ENCODE measurements at regions not wholly inside any gene's neighbourhood (a gene's known extent, or its start where the extent isn't known, plus 50 kb on each side); places are given as distances from the start of the nearest gene placed in this dataset.

DNA sequence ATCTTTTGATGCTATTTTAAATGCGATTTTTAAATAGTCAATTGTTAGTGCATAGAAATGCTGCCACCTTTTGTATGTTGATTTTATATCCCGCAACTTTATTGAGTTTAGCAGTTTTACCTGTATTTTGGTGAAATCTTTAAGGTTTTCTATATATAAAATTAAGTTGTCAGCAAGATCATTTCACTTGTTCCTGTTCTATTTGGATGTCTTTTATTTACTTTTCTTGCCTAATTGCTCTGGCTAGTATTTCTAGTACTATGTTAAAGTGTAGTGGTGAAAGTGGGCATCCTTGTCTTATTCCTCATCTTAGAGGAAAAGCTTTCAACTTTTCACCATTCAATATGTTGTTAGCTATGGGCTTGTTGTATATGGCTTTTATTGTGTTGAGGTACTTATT lies 813.3 kb upstream of the CELF2 start:
- Histone ChIP-seq H2AFZ (ENCODE audit: low read length) (no peak overlapping the region), H3K27ac (ENCODE audit: low read length) (no peak overlapping the region), H3K9ac (ENCODE audit: low read length) (no peak overlapping the region), H3K4me1 (ENCODE audit: low read length) (peaks cover 28% of the 10 kb centered on the region), H3K79me2 (ENCODE audit: low read length) (no peaks in the 10 kb centered on the region), H3K36me3 (ENCODE audit: insufficient read depth, low read length) (peaks cover 12% of the 10 kb centered on the region; the same call in 1 of the 2 replicates), H4K20me1 (ENCODE audit: insufficient read depth, low read depth, low read length) (no peaks in the 10 kb centered on the region), H3K27me3 (ENCODE audit: low read length) (no peaks in the 10 kb centered on the region), H3K9me3 (ENCODE audit: low read length) (peaks cover 13% of the 10 kb centered on the region), H3K4me3 (ENCODE audit: low read length) (no peak overlapping the region), H3K9me2 (replicated peaks; ENCODE audit: insufficient read depth, low read length) (no peaks in the 10 kb centered on the region), H3K4me2 (ENCODE audit: low read depth, low read length, poor library complexity, severe bottlenecking) (no peak overlapping the region)
- no peak for DNase-seq

DNA sequence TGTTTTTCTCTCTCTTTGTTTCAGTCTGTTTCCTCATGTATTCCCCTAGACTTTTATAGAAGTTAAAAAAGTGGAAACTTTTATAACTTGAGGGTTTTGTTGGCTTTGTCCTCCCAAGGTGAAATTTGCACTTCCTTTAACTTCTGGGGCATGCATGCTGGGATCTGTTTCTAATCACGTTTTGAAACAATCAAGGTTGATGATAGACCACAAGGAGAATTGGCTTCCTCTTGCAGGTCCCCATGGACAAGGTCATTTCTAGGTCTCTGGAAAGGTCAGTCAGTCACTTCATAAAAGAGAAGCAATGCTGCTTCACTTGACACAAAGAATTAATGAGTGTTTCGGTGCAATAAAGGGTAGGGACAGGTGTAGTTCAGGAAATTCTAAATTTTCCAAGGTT lies 811.8 kb upstream of the CELF2 start:
- Histone ChIP-seq H4K20me1 (ENCODE audit: insufficient read depth, low read depth, low read length) (no peaks in the 10 kb centered on the region), H3K9ac (ENCODE audit: low read length) (no peak overlapping the region), H3K9me2 (replicated peaks; ENCODE audit: insufficient read depth, low read length) (no peaks in the 10 kb centered on the region), H3K9me3 (ENCODE audit: low read length) (peaks cover 13% of the 10 kb centered on the region), H2AFZ (ENCODE audit: low read length) (no peak overlapping the region), H3K79me2 (ENCODE audit: low read length) (no peaks in the 10 kb centered on the region), H3K4me2 (ENCODE audit: low read depth, low read length, poor library complexity, severe bottlenecking) (no peak overlapping the region), H3K27me3 (ENCODE audit: low read length) (no peaks in the 10 kb centered on the region), H3K36me3 (ENCODE audit: insufficient read depth, low read length) (peaks cover 12% of the 10 kb centered on the region; the same call in 1 of the 2 replicates), H3K27ac (ENCODE audit: low read length) (no peak overlapping the region), H3K4me1 (ENCODE audit: low read length) (peaks cover 41% of the 10 kb centered on the region), H3K4me3 (ENCODE audit: low read length) (no peak overlapping the region)
- no peak for DNase-seq

DNA sequence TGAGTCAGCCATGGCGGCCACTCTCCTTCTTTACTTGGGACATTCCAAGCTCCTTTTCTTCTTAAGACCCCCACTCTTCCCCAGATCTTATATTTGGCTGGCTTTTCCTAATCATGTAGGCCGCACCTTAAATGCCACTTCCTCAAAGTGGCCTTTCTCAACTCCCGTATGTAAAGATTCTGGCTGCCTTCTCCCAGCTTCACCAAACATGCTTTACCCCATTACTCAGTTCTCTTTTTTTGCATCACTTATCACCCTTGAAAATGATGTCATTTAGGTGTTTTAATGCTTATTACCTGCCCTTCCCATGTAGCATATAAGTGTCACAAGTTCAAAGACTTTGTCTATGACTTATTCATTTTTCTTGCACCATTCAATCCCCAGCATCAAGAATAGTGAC lies 810.1 kb upstream of the CELF2 start:
- H3K9me3 ChIP-seq (ENCODE audit: low read length), result peaks cover 13% of the 10 kb centered on the region
- no peaks in the 10 kb centered on the region for H3K9me2 ChIP-seq (replicated peaks; ENCODE audit: insufficient read depth, low read length)
- no peak overlapping the region for H2AFZ ChIP-seq (ENCODE audit: low read length)
- peak overlapping the region; percentile 52 for H3K4me2 ChIP-seq (ENCODE audit: low read depth, low read length, poor library complexity, severe bottlenecking)
- no peaks in the 10 kb centered on the region for H4K20me1 ChIP-seq (ENCODE audit: insufficient read depth, low read depth, low read length)
- peak overlapping the region; percentile 99 for H3K27ac ChIP-seq (ENCODE audit: low read length)
- no peak overlapping the region for H3K9ac ChIP-seq (ENCODE audit: low read length)
- DNase-seq, result peak; percentile 53
- H3K27me3 ChIP-seq (ENCODE audit: low read length), result no peaks in the 10 kb centered on the region
- H3K4me1 ChIP-seq (ENCODE audit: low read length), result peaks cover 52% of the 10 kb centered on the region
- peaks cover 10% of the 10 kb centered on the region; the same call in 1 of the 2 replicates for H3K36me3 ChIP-seq (ENCODE audit: insufficient read depth, low read length)
- no peaks in the 10 kb centered on the region for H3K79me2 ChIP-seq (ENCODE audit: low read length)
- no peak overlapping the region for H3K4me3 ChIP-seq (ENCODE audit: low read length)

DNA sequence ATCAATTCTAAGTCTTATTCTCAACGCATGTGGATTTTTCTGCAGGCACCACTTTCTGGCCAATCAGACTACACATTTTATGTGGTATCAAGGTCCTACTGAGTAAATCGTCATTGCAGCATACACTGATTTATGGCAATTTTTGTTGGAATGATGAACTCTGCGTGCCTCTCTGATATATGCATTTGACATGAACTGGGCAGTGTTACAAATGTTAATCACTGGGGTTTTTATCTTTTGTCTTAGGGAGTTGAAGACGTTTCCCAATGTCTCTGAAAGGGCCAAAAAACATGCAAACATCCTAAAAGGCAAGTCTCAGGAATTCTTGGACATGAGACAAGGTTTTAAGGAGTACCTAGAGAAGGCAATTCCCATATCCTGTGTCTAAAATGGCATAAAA lies 809.5 kb upstream of the CELF2 start:
- Histone ChIP-seq H3K9me3 (ENCODE audit: low read length) (peaks cover 13% of the 10 kb centered on the region), H3K36me3 (ENCODE audit: insufficient read depth, low read length) (0 out of 2 replicates have a peak, but pooled peaks cover 6% of the 10 kb centered on the region), H3K4me1 (ENCODE audit: low read length) (peaks cover 59% of the 10 kb centered on the region), H3K27me3 (ENCODE audit: low read length) (no peaks in the 10 kb centered on the region), H3K4me3 (ENCODE audit: low read length) (no peak overlapping the region), H3K4me2 (ENCODE audit: low read depth, low read length, poor library complexity, severe bottlenecking) (peak overlapping the region; percentile 52), H4K20me1 (ENCODE audit: insufficient read depth, low read depth, low read length) (no peaks in the 10 kb centered on the region), H2AFZ (ENCODE audit: low read length) (no peak overlapping the region), H3K9ac (ENCODE audit: low read length) (peak overlapping the region; percentile 59), H3K9me2 (replicated peaks; ENCODE audit: insufficient read depth, low read length) (no peaks in the 10 kb centered on the region), H3K27ac (ENCODE audit: low read length) (peak overlapping the region; percentile 99), H3K79me2 (ENCODE audit: low read length) (no peaks in the 10 kb centered on the region)
- DNase-seq, result no peak

DNA sequence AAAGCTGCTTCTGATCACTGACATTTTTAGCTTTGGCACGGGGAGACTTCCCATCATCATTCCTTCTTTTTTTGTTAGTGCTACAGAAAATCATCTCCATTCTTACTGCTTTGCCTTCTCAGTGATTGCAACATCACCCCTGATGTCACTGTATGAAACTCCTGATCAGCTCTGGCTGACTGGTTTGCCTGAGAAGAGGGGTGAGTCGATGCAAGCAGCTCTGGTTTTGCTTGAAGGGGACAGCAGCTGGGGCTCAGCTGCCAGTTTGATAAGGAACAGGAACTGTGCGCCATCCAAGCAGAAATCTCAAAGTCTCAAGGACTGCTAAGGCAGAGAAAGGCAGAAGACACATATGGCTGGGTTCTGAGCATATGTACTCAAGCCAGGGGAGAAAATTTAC lies 808.5 kb upstream of the CELF2 start:
- H3K9me3 ChIP-seq (ENCODE audit: low read length), result peaks cover 9% of the 10 kb centered on the region; the same call in 1 of the 2 replicates
- peak overlapping the region; percentile 59 for H3K9ac ChIP-seq (ENCODE audit: low read length)
- peak overlapping the region; percentile 99 for H3K27ac ChIP-seq (ENCODE audit: low read length)
- H3K36me3 ChIP-seq (ENCODE audit: insufficient read depth, low read length), result 0 out of 2 replicates have a peak, but pooled peaks cover 6% of the 10 kb centered on the region
- peaks cover 68% of the 10 kb centered on the region for H3K4me1 ChIP-seq (ENCODE audit: low read length)
- H3K9me2 ChIP-seq (replicated peaks; ENCODE audit: insufficient read depth, low read length), result no peaks in the 10 kb centered on the region
- H3K27me3 ChIP-seq (ENCODE audit: low read length), result no peaks in the 10 kb centered on the region
- peak overlapping the region; percentile 52 for H3K4me2 ChIP-seq (ENCODE audit: low read depth, low read length, poor library complexity, severe bottlenecking)
- H4K20me1 ChIP-seq (ENCODE audit: insufficient read depth, low read depth, low read length), result no peaks in the 10 kb centered on the region
- H3K4me3 ChIP-seq (ENCODE audit: low read length), result peak overlapping the region; percentile 28; the same call in 1 of the 2 replicates
- peak; percentile 91 for DNase-seq
- no peak overlapping the region for H2AFZ ChIP-seq (ENCODE audit: low read length)
- H3K79me2 ChIP-seq (ENCODE audit: low read length), result no peaks in the 10 kb centered on the region

DNA sequence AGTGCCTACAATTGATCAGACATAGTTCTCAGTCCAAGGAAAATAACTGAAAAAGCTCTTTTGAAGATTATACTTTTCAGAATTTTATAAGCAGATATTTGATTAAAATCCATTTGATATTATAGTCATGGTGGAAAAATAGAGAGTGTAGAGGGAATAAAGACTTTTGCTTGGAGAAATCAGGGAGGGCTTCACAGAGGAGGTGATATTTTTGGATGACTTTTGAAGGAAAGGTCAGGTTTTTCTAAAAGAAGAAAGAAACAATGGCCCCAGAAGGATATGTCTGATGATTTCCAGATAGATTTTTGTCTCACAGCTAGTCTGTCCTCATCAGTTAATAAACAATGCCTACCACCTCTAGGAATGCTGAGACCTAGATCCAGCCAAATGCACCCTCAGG lies 806.3 kb upstream of the CELF2 start:
- Histone ChIP-seq H3K9ac (ENCODE audit: low read length) (no peak overlapping the region), H3K9me3 (ENCODE audit: low read length) (no peaks in the 10 kb centered on the region), H3K27ac (ENCODE audit: low read length) (peak overlapping the region; percentile 74), H4K20me1 (ENCODE audit: insufficient read depth, low read depth, low read length) (no peaks in the 10 kb centered on the region), H3K79me2 (ENCODE audit: low read length) (no peaks in the 10 kb centered on the region), H3K27me3 (ENCODE audit: low read length) (no peaks in the 10 kb centered on the region), H3K4me3 (ENCODE audit: low read length) (no peak overlapping the region), H2AFZ (ENCODE audit: low read length) (no peak overlapping the region), H3K9me2 (replicated peaks; ENCODE audit: insufficient read depth, low read length) (no peaks in the 10 kb centered on the region), H3K36me3 (ENCODE audit: insufficient read depth, low read length) (no peaks in the 10 kb centered on the region), H3K4me1 (ENCODE audit: low read length) (peaks cover 85% of the 10 kb centered on the region), H3K4me2 (ENCODE audit: low read depth, low read length, poor library complexity, severe bottlenecking) (no peak overlapping the region)
- no peak for DNase-seq

DNA sequence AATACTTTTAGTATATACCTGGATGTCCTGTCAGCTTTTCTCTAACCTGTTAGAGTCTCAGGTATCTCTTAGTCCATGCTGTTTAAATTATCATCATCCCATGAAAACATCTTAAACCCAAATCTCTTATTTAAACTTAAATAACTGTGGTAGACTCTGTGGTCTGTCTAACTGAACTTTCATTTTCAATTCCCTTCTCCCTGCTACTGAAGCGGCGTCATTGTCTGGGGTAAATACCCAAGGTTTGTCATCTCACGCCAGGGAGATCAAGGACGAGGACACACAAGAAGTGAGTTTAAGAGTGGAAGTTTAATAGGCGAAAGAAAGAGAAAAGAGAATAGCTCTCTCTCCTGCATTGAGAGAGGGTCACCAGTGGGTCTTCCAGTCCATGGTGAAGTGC lies 804.4 kb upstream of the CELF2 start:
- no peak for DNase-seq
- Histone ChIP-seq H3K4me3 (ENCODE audit: low read length) (peak overlapping the region; percentile 41), H4K20me1 (ENCODE audit: insufficient read depth, low read depth, low read length) (no peaks in the 10 kb centered on the region), H3K9ac (ENCODE audit: low read length) (peak overlapping the region; percentile 52), H3K9me3 (ENCODE audit: low read length) (no peaks in the 10 kb centered on the region), H3K27me3 (ENCODE audit: low read length) (no peaks in the 10 kb centered on the region), H2AFZ (ENCODE audit: low read length) (no peak overlapping the region), H3K9me2 (replicated peaks; ENCODE audit: insufficient read depth, low read length) (no peaks in the 10 kb centered on the region), H3K4me2 (ENCODE audit: low read depth, low read length, poor library complexity, severe bottlenecking) (peak overlapping the region; percentile 66), H3K4me1 (ENCODE audit: low read length) (peaks cover 70% of the 10 kb centered on the region), H3K36me3 (ENCODE audit: insufficient read depth, low read length) (no peaks in the 10 kb centered on the region), H3K79me2 (ENCODE audit: low read length) (no peaks in the 10 kb centered on the region), H3K27ac (ENCODE audit: low read length) (peak overlapping the region; percentile 74)

DNA sequence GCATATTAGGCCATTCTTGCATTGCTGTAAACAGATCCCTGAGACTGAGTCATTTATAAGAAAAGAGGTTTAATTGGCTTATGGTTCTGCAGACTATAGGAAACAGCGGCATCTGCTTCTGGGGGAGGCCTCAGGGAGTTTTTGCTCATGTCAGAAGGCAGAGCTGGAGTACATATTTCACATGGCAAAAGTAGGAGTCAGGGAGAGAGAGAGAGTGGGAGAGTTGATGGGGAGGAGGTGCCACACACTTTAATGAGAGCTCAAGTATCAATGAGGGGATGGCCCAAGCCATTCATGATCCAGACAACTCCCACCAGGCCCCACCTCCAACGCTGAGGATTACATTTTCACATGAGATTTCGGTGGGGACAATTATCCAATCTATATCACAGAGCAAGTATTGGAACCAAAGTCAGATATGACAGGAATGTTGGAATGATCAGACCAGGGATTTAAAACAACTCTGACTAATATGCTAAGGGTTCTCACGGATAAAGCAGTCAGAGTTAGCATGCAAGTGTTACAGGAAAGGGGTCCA lies 795.3 kb upstream of the CELF2 start:
- H2AFZ ChIP-seq (ENCODE audit: low read length), result no peak overlapping the region
- H3K4me2 ChIP-seq (ENCODE audit: low read depth, low read length, poor library complexity, severe bottlenecking), result no peak overlapping the region
- no peaks in the 10 kb centered on the region for H3K9me3 ChIP-seq (ENCODE audit: low read length)
- H3K9ac ChIP-seq (ENCODE audit: low read length), result no peak overlapping the region
- H3K27ac ChIP-seq (ENCODE audit: low read length), result no peak overlapping the region
- H3K4me3 ChIP-seq (ENCODE audit: low read length), result no peak overlapping the region
- H3K27me3 ChIP-seq (ENCODE audit: low read length), result no peaks in the 10 kb centered on the region
- no peak for DNase-seq
- H3K79me2 ChIP-seq (ENCODE audit: low read length), result no peaks in the 10 kb centered on the region
- no peaks in the 10 kb centered on the region for H3K9me2 ChIP-seq (replicated peaks; ENCODE audit: insufficient read depth, low read length)
- no peaks in the 10 kb centered on the region for H4K20me1 ChIP-seq (ENCODE audit: insufficient read depth, low read depth, low read length)
- H3K4me1 ChIP-seq (ENCODE audit: low read length), result peaks cover 8% of the 10 kb centered on the region; the same call in 1 of the 2 replicates
- H3K36me3 ChIP-seq (ENCODE audit: insufficient read depth, low read length), result peaks cover 4% of the 10 kb centered on the region; the same call in 1 of the 2 replicates

Measured in Karpas-422 (cell line).